Activated CD4-positive, alpha-beta T cell treated with anti-CD3 and anti-CD28 coated beads, Interleukin-2, amount 10 ng/mL, durations not matched to agents 7 days and 5 days (primary cell): ENCODE measurements at regions not wholly inside any gene's neighbourhood (a gene's known extent, or its start where the extent isn't known, plus 50 kb on each side); places are given as distances from the start of the nearest gene placed in this dataset.

ENCODE experiments used
- CTCF ChIA-PET: fragments of 350-600 bp; sonication (Branson Sonifier 250); formaldehyde crosslinking; loops from one replicate; lab custom pipeline; 2021; ENCODE audit warnings: antibody characterized with exemption; lab: Charles Lee
- POLR2A ChIA-PET: fragments of 350-600 bp; sonication (Branson Sonifier 250); formaldehyde crosslinking; loops from one replicate; lab custom pipeline; 2021; ENCODE audit warnings: antibody characterized with exemption; lab: Charles Lee
- DNase-seq: peaks from one replicate; pipeline ENCODE4 v3.0.0-alpha.2; 2020
- H3K27ac Mint-ChIP-seq: one replicate; pipeline ENCODE4 v1.8.0; 2021; ENCODE audit warnings: mild to moderate bottlenecking, moderate library complexity, mixed read lengths
- H3K27me3 Mint-ChIP-seq: one replicate; pipeline ENCODE4 v1.8.0; 2021; ENCODE audit warnings: mixed read lengths
- H3K36me3 Mint-ChIP-seq: one replicate; pipeline ENCODE4 v1.8.0; 2021; ENCODE audit warnings: low read depth, mixed read lengths
- H3K4me1 Mint-ChIP-seq: one replicate; pipeline ENCODE4 v1.8.0; 2021; ENCODE audit warnings: mixed read lengths
- H3K4me3 Mint-ChIP-seq: one replicate; pipeline ENCODE4 v1.8.0; 2021; ENCODE audit warnings: mild to moderate bottlenecking, moderate library complexity, mixed read lengths
- H3K9me3 Mint-ChIP-seq: one replicate; pipeline ENCODE4 v1.8.0; 2021; ENCODE audit warnings: mixed read lengths

- no peaks in the 10 kb centered on the region for H3K9me3 Mint-ChIP-seq
- no peak overlapping the region for H3K4me3 Mint-ChIP-seq
- POLR2A ChIA-PET: no interaction called here
- H3K27me3 Mint-ChIP-seq: no peaks in the 10 kb centered on the region
- CTCF ChIA-PET: no interaction called here
- no peaks in the 10 kb centered on the region for H3K36me3 Mint-ChIP-seq
- DNase-seq: no peak
- H3K27ac Mint-ChIP-seq: no peak overlapping the region
- H3K4me1 Mint-ChIP-seq: no peaks in the 10 kb centered on the region
Observed at GRCh38 chr9:115629879-115630840, 512.2 kb upstream of the TNC start.

- ChIA-PET POLR2A (no interaction called here), CTCF (no interaction called here)
- no peak overlapping the region for H3K4me3 Mint-ChIP-seq
- H3K9me3 Mint-ChIP-seq: no peaks in the 10 kb centered on the region
- H3K36me3 Mint-ChIP-seq: no peaks in the 10 kb centered on the region
- no peaks in the 10 kb centered on the region for H3K27me3 Mint-ChIP-seq
- DNase-seq: no peak
- no peak overlapping the region for H3K27ac Mint-ChIP-seq
- no peaks in the 10 kb centered on the region for H3K4me1 Mint-ChIP-seq
Observed at GRCh38 chr9:115632391-115632790, 514.4 kb upstream of the TNC start.

- no peak overlapping the region for H3K4me3 Mint-ChIP-seq
- CTCF ChIA-PET: no interaction called here
Observed at GRCh38 chr9:115633104-115633503, 515.1 kb upstream of the TNC start.

GRCh38 chr9:115635680-115636383, 517.8 kb upstream of the PAPPA start:
- Mint-ChIP-seq H3K9me3 (no peaks in the 10 kb centered on the region), H3K27ac (no peak overlapping the region), H3K4me3 (no peak overlapping the region), H3K27me3 (no peaks in the 10 kb centered on the region), H3K36me3 (no peaks in the 10 kb centered on the region), H3K4me1 (no peaks in the 10 kb centered on the region)
- DNase-seq: no peak
- ChIA-PET CTCF (no interaction called here), POLR2A (no interaction called here)

More at GRCh38 chr9:115633104-115633503, 515.1 kb upstream of the TNC start:
- Mint-ChIP-seq H3K36me3 (no peaks in the 10 kb centered on the region), H3K27ac (no peak overlapping the region), H3K27me3 (no peaks in the 10 kb centered on the region), H3K9me3 (no peaks in the 10 kb centered on the region), H3K4me1 (no peaks in the 10 kb centered on the region)
- DNase-seq: no peak
- POLR2A ChIA-PET: no interaction called here

GRCh38 chr9:115636596-115636995, 517.0 kb upstream of the PAPPA start:
- Mint-ChIP-seq H3K4me1 (no peaks in the 10 kb centered on the region), H3K27ac (no peak overlapping the region), H3K9me3 (no peaks in the 10 kb centered on the region), H3K27me3 (no peaks in the 10 kb centered on the region), H3K36me3 (no peaks in the 10 kb centered on the region), H3K4me3 (no peak overlapping the region)
- DNase-seq: no peak
- POLR2A ChIA-PET: no interaction called here
- CTCF ChIA-PET: no interaction called here

DNA sequence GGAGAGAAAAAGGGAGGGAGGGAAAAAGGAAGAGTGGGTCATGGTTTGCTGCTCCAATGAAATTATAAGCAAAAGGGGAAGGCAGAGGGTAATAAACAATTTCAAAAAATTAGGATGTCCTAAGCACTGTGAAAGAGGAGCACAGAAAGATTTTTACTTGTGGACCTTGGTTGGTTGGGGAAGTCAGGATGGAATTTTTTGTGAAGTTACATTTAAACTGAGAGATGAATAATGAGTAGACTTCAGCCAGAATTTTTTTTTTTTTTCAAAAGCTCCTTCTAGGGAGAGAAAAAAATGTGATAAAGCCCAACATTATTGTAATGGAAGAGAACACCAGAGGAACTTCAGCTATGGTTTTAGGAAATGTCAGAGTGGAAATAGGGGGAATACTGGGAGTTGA, 515.9 kb upstream of the PAPPA start:
- H3K36me3 Mint-ChIP-seq: no peaks in the 10 kb centered on the region
- no peaks in the 10 kb centered on the region for H3K4me1 Mint-ChIP-seq
- H3K9me3 Mint-ChIP-seq: no peaks in the 10 kb centered on the region
- no peaks in the 10 kb centered on the region for H3K27me3 Mint-ChIP-seq
- no peak overlapping the region for H3K4me3 Mint-ChIP-seq
- ChIA-PET CTCF (no interaction called here), POLR2A (no interaction called here)
- no peak for DNase-seq
- H3K27ac Mint-ChIP-seq: no peak overlapping the region

DNA sequence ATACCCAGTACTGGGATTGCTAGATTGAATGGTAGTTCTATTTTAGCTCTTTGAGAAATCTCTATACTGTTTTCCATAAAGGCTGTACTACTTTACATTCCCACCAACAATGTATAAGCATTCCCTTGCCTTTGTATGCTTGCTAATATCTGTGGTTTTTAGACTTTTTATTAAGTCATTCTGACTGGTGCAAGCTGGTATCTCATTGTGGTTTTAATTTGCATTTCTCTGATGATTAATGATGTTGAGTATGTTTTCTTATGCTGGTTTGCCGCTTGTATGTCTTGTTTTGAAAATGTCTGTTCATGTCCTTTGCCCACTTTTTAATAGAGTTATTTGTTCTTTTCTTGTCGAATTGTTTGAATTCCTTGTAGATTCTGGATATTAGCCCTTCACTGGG, 512.7 kb upstream of the PAPPA start:
- no peaks in the 10 kb centered on the region for H3K36me3 Mint-ChIP-seq
- ChIA-PET POLR2A (no interaction called here), CTCF (no interaction called here)
- no peak for DNase-seq
- H3K4me3 Mint-ChIP-seq: no peak overlapping the region
- no peaks in the 10 kb centered on the region for H3K4me1 Mint-ChIP-seq
- no peak overlapping the region for H3K27ac Mint-ChIP-seq
- H3K9me3 Mint-ChIP-seq: no peaks in the 10 kb centered on the region
- no peaks in the 10 kb centered on the region for H3K27me3 Mint-ChIP-seq

DNA sequence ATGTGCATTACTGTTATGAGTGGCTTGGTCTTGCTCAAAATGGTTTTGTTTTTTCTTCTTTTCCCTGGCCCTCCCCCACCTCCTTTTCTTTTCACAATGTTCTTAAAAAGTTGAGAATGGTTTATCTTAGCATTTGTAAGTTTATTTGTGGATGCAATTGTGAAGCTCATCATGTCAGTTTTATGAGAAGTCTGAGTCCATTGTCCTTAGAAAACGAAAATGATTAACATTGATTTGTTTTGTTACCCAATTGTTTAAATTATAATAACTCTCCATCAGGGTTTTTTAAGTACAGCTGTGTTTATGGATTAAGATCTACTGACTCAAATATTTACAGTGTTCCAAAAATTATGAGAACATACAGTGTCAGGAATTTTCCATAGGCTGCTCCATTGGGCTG, 511.3 kb upstream of the PAPPA start:
- Mint-ChIP-seq H3K9me3 (no peaks in the 10 kb centered on the region), H3K36me3 (no peaks in the 10 kb centered on the region), H3K4me3 (no peak overlapping the region), H3K27me3 (no peaks in the 10 kb centered on the region), H3K4me1 (no peaks in the 10 kb centered on the region), H3K27ac (no peak overlapping the region)
- no peak for DNase-seq
- POLR2A ChIA-PET: no interaction called here
- CTCF ChIA-PET: no interaction called here

- no peaks in the 10 kb centered on the region for H3K4me1 Mint-ChIP-seq
- no peak overlapping the region for H3K27ac Mint-ChIP-seq
- no peaks in the 10 kb centered on the region for H3K36me3 Mint-ChIP-seq
- no peak overlapping the region for H3K4me3 Mint-ChIP-seq
- no peaks in the 10 kb centered on the region for H3K27me3 Mint-ChIP-seq
- ChIA-PET CTCF (no interaction called here), POLR2A (no interaction called here)
- H3K9me3 Mint-ChIP-seq: no peaks in the 10 kb centered on the region
- no peak for DNase-seq
Observed at GRCh38 chr9:115643948-115644727, 509.5 kb upstream of the PAPPA start.

DNA sequence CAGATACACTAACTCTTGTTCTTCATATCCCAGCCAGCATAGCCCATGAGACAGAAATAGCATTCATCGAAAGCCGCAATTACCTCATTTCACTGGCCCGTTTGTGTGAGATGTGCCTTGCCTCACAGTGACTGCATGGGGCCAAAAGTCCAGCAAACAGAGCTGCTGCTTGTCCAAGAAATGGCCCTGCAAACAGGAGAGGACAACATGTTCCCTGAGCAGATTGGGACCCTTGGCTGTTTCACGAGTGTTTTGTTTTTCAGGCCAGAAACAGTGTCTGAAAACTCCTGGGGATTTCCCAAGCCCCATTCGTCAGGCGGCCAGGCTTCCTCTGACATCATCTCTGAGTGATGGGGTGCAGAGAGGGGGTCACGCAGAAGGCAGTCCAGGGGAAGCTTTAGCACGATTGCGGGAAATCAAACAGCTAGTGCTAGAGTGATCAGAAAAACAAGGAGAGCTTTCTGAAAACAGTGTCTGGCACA, 503.6 kb upstream of the PAPPA start:
- H3K27ac Mint-ChIP-seq: no peak overlapping the region
- no peaks in the 10 kb centered on the region for H3K4me1 Mint-ChIP-seq
- no peaks in the 10 kb centered on the region for H3K27me3 Mint-ChIP-seq
- H3K4me3 Mint-ChIP-seq: no peak overlapping the region
- H3K9me3 Mint-ChIP-seq: no peaks in the 10 kb centered on the region
- CTCF ChIA-PET: no interaction called here
- POLR2A ChIA-PET: no interaction called here
- no peak for DNase-seq
- no peaks in the 10 kb centered on the region for H3K36me3 Mint-ChIP-seq

DNA sequence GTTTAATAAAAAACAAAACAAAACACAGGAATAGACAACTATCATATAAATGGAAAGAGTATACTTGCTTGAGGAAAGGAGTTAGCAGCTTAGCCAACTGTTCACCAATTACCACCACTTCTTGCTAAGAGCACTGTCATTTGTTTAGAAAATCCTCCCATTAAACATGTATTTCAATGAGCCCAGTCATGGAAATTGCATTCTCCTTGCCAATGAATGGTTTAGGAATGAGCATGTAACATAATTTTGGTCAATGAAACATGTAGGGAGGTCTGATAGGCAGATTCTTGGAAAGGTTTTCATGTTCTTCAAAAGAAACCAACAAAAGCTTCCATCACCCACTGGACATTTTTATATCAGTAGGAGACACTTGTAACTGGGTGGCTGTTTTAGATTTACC, 502.8 kb upstream of the PAPPA start:
- CTCF ChIA-PET: no interaction called here
- H3K27me3 Mint-ChIP-seq: no peaks in the 10 kb centered on the region
- POLR2A ChIA-PET: no interaction called here

DNA sequence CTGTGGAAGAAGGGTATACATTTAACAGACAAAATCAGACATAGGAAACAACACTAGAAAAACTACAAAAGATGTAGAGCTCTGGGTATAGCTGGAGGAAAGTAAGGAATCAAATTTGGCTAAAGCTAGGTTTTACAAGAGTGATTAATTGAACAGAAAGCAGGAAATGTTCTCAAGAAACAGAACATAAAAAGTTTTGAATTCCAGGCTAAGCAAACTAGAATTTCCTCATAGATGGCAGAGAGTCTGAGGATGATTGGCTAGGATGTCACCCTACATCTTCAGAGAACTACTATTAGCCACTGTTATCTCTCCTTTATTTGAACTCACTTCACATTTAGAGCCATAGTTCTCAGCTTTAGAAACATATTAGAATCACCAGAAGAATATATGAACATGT, 502.1 kb upstream of the PAPPA start:
- Mint-ChIP-seq H3K4me1 (no peaks in the 10 kb centered on the region), H3K27ac (no peak overlapping the region), H3K27me3 (no peaks in the 10 kb centered on the region), H3K9me3 (no peaks in the 10 kb centered on the region), H3K4me3 (no peak overlapping the region), H3K36me3 (no peaks in the 10 kb centered on the region)
- ChIA-PET CTCF (no interaction called here), POLR2A (no interaction called here)
- DNase-seq: no peak

More for the DNA sequence above, 502.8 kb upstream of the PAPPA start:
- no peak for DNase-seq
- no peak overlapping the region for H3K4me3 Mint-ChIP-seq
- no peak overlapping the region for H3K27ac Mint-ChIP-seq
- no peaks in the 10 kb centered on the region for H3K9me3 Mint-ChIP-seq
- H3K36me3 Mint-ChIP-seq: no peaks in the 10 kb centered on the region
- H3K4me1 Mint-ChIP-seq: no peaks in the 10 kb centered on the region

GRCh38 chr9:115653171-115653606, 500.4 kb upstream of the PAPPA start:
- Mint-ChIP-seq H3K27ac (no peak overlapping the region), H3K9me3 (no peaks in the 10 kb centered on the region), H3K4me3 (no peak overlapping the region), H3K27me3 (no peaks in the 10 kb centered on the region), H3K36me3 (no peaks in the 10 kb centered on the region), H3K4me1 (no peaks in the 10 kb centered on the region)
- ChIA-PET CTCF (no interaction called here), POLR2A (no interaction called here)
- DNase-seq: no peak
